Natural killer cell (primary cell): ENCODE measurements at regions not wholly inside any gene's neighbourhood (a gene's known extent, or its start where the extent isn't known, plus 50 kb on each side); places are given as distances from the start of the nearest gene placed in this dataset.

ENCODE experiments used
- ATAC-seq, 3 donors: fragments of 150-1000 bp in 2 of 3; fragments of 200-7000 bp in 1 of 3; cut with Tn5 transposase; 1 replicate in 1 of 3; 2 replicates in 2 of 3; pipeline ENCODE4 v1.10.0; 2021; ENCODE audit warnings: mild to moderate bottlenecking in 2 of 3, moderate library complexity in 2 of 3
- DNase-seq, 2 donors: peaks; one replicate each; pipeline versions ENCODE4 v3.0.0 to v3.0.0-alpha.2; 2013 to 2021; ENCODE audit warnings: mixed read lengths in 1 of 2
- H3K27ac ChIP-seq: one replicate; pipeline ENCODE4 v1.5.1; 2013; ENCODE audit warnings: mild to moderate bottlenecking, low read length
- H3K27me3 ChIP-seq: one replicate; pipeline ENCODE4 v1.6.1; 2013; ENCODE audit warnings: low read length; ENCODE audit not compliant: control insufficient read depth, insufficient read depth
- H3K36me3 ChIP-seq: one replicate; pipeline ENCODE4 v1.6.1; 2013; ENCODE audit warnings: low read length; ENCODE audit not compliant: control insufficient read depth, insufficient read depth
- H3K4me1 ChIP-seq: one replicate; pipeline ENCODE4 v1.6.1; 2013; ENCODE audit warnings: low read length; ENCODE audit not compliant: control insufficient read depth, insufficient read depth
- H3K4me3 ChIP-seq: one replicate; pipeline ENCODE4 v1.5.1; 2013; ENCODE audit warnings: low read length
- H3K9me3 ChIP-seq: one replicate; pipeline ENCODE4 v1.6.1; 2013; ENCODE audit warnings: low read length; ENCODE audit not compliant: control insufficient read depth, insufficient read depth
- H3K27ac Mint-ChIP-seq, 2 donors: one replicate each; pipeline ENCODE4 v1.8.0; 2022; ENCODE audit warnings: mild to moderate bottlenecking in 2 of 2, mixed read lengths in 2 of 2, moderate library complexity in 1 of 2
- H3K27me3 Mint-ChIP-seq, 2 donors: one replicate each; pipeline ENCODE4 v1.8.0; 2022; ENCODE audit warnings: low read depth in 2 of 2, mixed read lengths in 2 of 2
- H3K36me3 Mint-ChIP-seq: one replicate; pipeline ENCODE4 v1.8.0; 2022; ENCODE audit warnings: mixed read lengths
- H3K4me1 Mint-ChIP-seq, 2 donors: one replicate each; pipeline ENCODE4 v1.8.0; 2022; ENCODE audit warnings: mixed read lengths in 2 of 2
- H3K4me3 Mint-ChIP-seq: one replicate; pipeline ENCODE4 v1.8.0; 2022; ENCODE audit warnings: mild to moderate bottlenecking, moderate library complexity, mixed read lengths
- H3K9me3 Mint-ChIP-seq, 2 donors: one replicate each; pipeline ENCODE4 v1.8.0; 2022; ENCODE audit warnings: mixed read lengths in 2 of 2
- CTCF ChIP-seq: fragments of 200-600 bp; IDR thresholded peaks from one replicate; pipeline ENCODE4 v1.8.0; 2022; ENCODE audit warnings: antibody characterized with exemption
- WGBS: methylation state at CpG from one replicate; pipeline ENCODE4 v1.1.7; 2013; ENCODE audit warnings: missing lambda C conversion rate; ENCODE audit not compliant: insufficient coverage; 5-methylcytosine and 5-hydroxymethylcytosine counted together
- intact Hi-C: fragments of 100-400 bp; cut with micrococcal nuclease; formaldehyde crosslinking; loops from one replicate; pipeline ENCODE4 v1.14.2; 2022

DNA sequence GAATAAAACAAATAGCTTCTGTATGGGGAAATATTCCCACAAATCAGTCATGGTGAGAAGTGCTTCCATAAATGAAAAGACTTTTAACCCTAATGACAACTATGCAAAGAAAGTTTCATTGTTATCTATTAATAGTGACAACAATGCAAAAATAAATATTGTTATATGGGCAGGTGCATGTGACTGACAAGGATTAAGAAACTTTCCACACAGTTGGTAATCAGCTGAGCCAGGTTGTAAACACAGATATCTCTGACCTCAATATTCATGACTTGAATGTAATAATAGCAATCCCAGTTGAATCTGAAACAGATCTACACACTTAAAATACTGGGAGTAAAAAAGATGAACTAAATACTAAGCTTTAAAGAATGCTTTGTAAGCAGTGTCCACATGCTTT is 517.0 kb upstream of the SOX11 start:
- Mint-ChIP-seq H3K36me3 (no peaks in the 10 kb centered on the region), H3K4me3 (no peak overlapping the region), H3K9me3 (peaks cover 2 to 5% of the 10 kb centered on the region in 2 donors), H3K4me1 (no peaks in the 10 kb centered on the region), H3K27ac (no peak overlapping the region), H3K27me3 (no peaks in the 10 kb centered on the region)
- no peak for TF ChIP-seq CTCF
- DNase-seq (no peak), ATAC-seq (no peak)
- Histone ChIP-seq H3K36me3 (no peaks in the 10 kb centered on the region), H3K27ac (no peak overlapping the region), H3K9me3 (peaks cover 3% of the 10 kb centered on the region), H3K4me1 (no peaks in the 10 kb centered on the region), H3K4me3 (no peak overlapping the region), H3K27me3 (no peaks in the 10 kb centered on the region)
- intact Hi-C loops: no loop called here

DNA sequence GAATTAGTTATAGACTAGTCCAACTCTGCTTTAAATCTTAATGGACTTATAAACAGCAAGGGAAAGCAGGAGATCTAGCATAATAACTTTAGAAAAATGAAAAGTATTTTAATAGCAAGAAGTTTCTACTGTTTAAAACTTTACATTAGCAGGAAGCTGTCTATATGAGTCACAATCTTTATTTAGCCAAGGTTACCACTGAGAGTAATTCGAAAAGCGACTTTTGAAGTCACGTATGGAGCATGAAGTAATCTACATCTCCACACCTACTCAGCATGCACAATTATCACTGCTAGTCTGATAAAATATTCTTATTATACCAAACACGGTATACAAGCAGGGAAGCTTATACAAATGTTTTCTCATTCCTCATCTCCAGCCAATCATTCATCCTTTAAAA is 515.4 kb upstream of the SOX11 start:
- H3K27me3 ChIP-seq: no peaks in the 10 kb centered on the region
- TF ChIP-seq CTCF: no peak
- H3K4me3 Mint-ChIP-seq: no peak overlapping the region
- peaks cover 6% of the 10 kb centered on the region for H3K9me3 ChIP-seq
- H3K27ac Mint-ChIP-seq: no peak overlapping the region
- no peaks in the 10 kb centered on the region for H3K36me3 Mint-ChIP-seq
- H3K27ac ChIP-seq: no peak overlapping the region
- DNase-seq (no peak), ATAC-seq (no peak)
- no peaks in the 10 kb centered on the region for H3K4me1 ChIP-seq
- H3K9me3 Mint-ChIP-seq: peaks cover 4 to 14% of the 10 kb centered on the region in 2 donors
- H3K36me3 ChIP-seq: no peaks in the 10 kb centered on the region
- no peak overlapping the region for H3K4me3 ChIP-seq
- intact Hi-C loops: no loop called here
- H3K4me1 Mint-ChIP-seq: no peaks in the 10 kb centered on the region
- 90% methylated on average over 4 of the region's 4 CpGs for WGBS
- H3K27me3 Mint-ChIP-seq: no peaks in the 10 kb centered on the region

GRCh38 chr2:5183031-5183430 is 509.2 kb upstream of the SOX11 start:
- peaks cover 11 to 23% of the 10 kb centered on the region in 2 donors for H3K9me3 Mint-ChIP-seq
- peaks cover 12% of the 10 kb centered on the region for H3K9me3 ChIP-seq
- H3K4me3 Mint-ChIP-seq: no peak overlapping the region
- H3K4me1 ChIP-seq: no peaks in the 10 kb centered on the region
- H3K27ac Mint-ChIP-seq: no peak overlapping the region
- no peaks in the 10 kb centered on the region for H3K27me3 ChIP-seq
- no peak overlapping the region for H3K4me3 ChIP-seq
- H3K4me1 Mint-ChIP-seq: no peaks in the 10 kb centered on the region
- ATAC-seq: no peak
- no peaks in the 10 kb centered on the region for H3K27me3 Mint-ChIP-seq
- no peaks in the 10 kb centered on the region for H3K36me3 ChIP-seq
- no peak for DNase-seq
- peaks cover 7% of the 10 kb centered on the region for H3K36me3 Mint-ChIP-seq
- WGBS: 72% methylated on average over 5 of the region's 5 CpGs
- no peak for TF ChIP-seq CTCF
- H3K27ac ChIP-seq: no peak overlapping the region
- intact Hi-C loops: no loop called here

- no peak for TF ChIP-seq CTCF
- Histone ChIP-seq H3K36me3 (no peaks in the 10 kb centered on the region), H3K27me3 (no peaks in the 10 kb centered on the region), H3K4me1 (no peaks in the 10 kb centered on the region), H3K9me3 (peaks cover 5% of the 10 kb centered on the region), H3K4me3 (no peak overlapping the region), H3K27ac (no peak overlapping the region)
- Mint-ChIP-seq H3K36me3 (peaks cover 7% of the 10 kb centered on the region), H3K27me3 (no peaks in the 10 kb centered on the region), H3K4me3 (no peak overlapping the region), H3K4me1 (no peaks in the 10 kb centered on the region), H3K9me3 (peaks cover 11 to 13% of the 10 kb centered on the region in 2 donors), H3K27ac (no peak overlapping the region)
- no peak for ATAC-seq
- intact Hi-C loops: no loop called here
- no peak for DNase-seq
Measured at GRCh38 chr2:5187283-5187682, 504.9 kb upstream of the SOX11 start.
